HG03432 (cell line): ENCODE measurements at regions not wholly inside any gene's neighbourhood (a gene's known extent, or its start where the extent isn't known, plus 50 kb on each side); places are given as distances from the start of the nearest gene placed in this dataset.
"Not testable (repeated sequence)": the region's sequence is repeated elsewhere in the genome, so short reads cannot be mapped to it uniquely, and the experiment has no call there.

Experiments used
- ATAC-seq: cut with Tn5 transposase; IDR thresholded peaks from one replicate; pipeline ENCODE4 v1.9.1; 2021; ENCODE audit warnings: mild to moderate bottlenecking, moderate library complexity; ENCODE audit not compliant: unreplicated experiment

- not testable (repeated sequence) for ATAC-seq
Measured at GRCh38 chr1:25171013-25171412, 61.3 kb downstream of the SYF2 start.

GRCh38 chr1:25170439-25170838, 61.9 kb downstream of the SYF2 start:
- no peak for ATAC-seq

- ATAC-seq: no peak
Measured at GRCh38 chr1:25169610-25170009, 62.7 kb downstream of the SYF2 start.

GRCh38 chr1:25169168-25169567, 63.1 kb downstream of the SYF2 start:
- ATAC-seq: no peak

GRCh38 chr1:25168193-25169071, 63.9 kb downstream of the SYF2 start:
- no peak for ATAC-seq

GRCh38 chr1:25167269-25168192, 64.8 kb downstream of the SYF2 start:
- ATAC-seq: no peak

- ATAC-seq: no peak
Measured at GRCh38 chr1:25166847-25167246, 65.5 kb downstream of the SYF2 start.

GRCh38 chr1:25163986-25164385, 68.3 kb downstream of the SYF2 start:
- no peak for ATAC-seq

GRCh38 chr1:25161981-25162380, 70.3 kb downstream of the SYF2 start:
- ATAC-seq: no peak

GRCh38 chr1:25157846-25158245, 74.5 kb downstream of the SYF2 start:
- no peak for ATAC-seq

GRCh38 chr1:25150985-25151495, 81.3 kb downstream of the SYF2 start:
- no peak for ATAC-seq

- ATAC-seq: no peak
Measured at GRCh38 chr1:25148673-25149300, 83.5 kb downstream of the SYF2 start.

- ATAC-seq: no peak
Measured at GRCh38 chr1:25146451-25146855, 85.8 kb downstream of the SYF2 start.

- no peak for ATAC-seq
Measured at GRCh38 chr1:25145775-25146393, 86.4 kb downstream of the SYF2 start.

GRCh38 chr1:25140073-25140797, 92.1 kb downstream of the SYF2 start:
- ATAC-seq: peak; percentile 90

- no peak for ATAC-seq
Measured at GRCh38 chr1:25137521-25138395, 94.5 kb downstream of the SYF2 start.

- ATAC-seq: no peak
Measured at GRCh38 chr1:25137106-25137505, 95.2 kb downstream of the SYF2 start.

- ATAC-seq: no peak
Measured at GRCh38 chr1:25135909-25136308, 96.4 kb downstream of the SYF2 start.
